NCI-H2227 (cell line): ENCODE measurements at regions not wholly inside any gene's neighbourhood (a gene's known extent, or its start where the extent isn't known, plus 50 kb on each side); places are given as distances from the start of the nearest gene placed in this dataset.

ENCODE experiments used
- DNase-seq: peaks from one replicate; lab custom pipeline; 2025; ENCODE audit not compliant: unreplicated experiment; lab: John Stamatoyannopoulos, UW

GRCh38 chr17:77409282-77410161 lies 268.8 kb downstream of the SEC14L1 start:
- DNase-seq = no peak

GRCh38 chr17:77410470-77410869 lies 269.7 kb downstream of the SEC14L1 start:
- DNase-seq = no peak

GRCh38 chr17:77414811-77415400 lies 274.1 kb downstream of the SEC14L1 start:
- no peak for DNase-seq

GRCh38 chr17:77416105-77416713 lies 275.4 kb downstream of the SEC14L1 start:
- no peak for DNase-seq

- DNase-seq = no peak
Measured at GRCh38 chr17:77417575-77417974, 276.8 kb downstream of the SEC14L1 start.

- no peak for DNase-seq
Measured at GRCh38 chr17:77418609-77419008, 277.8 kb downstream of the SEC14L1 start.

GRCh38 chr17:77419095-77419494 lies 278.3 kb downstream of the SEC14L1 start:
- no peak for DNase-seq

- DNase-seq = peak; percentile 52
Measured at GRCh38 chr17:77419547-77420094, 278.9 kb downstream of the SEC14L1 start.

GRCh38 chr17:77420095-77420803 lies 279.5 kb downstream of the SEC14L1 start:
- DNase-seq = no peak

- peak; percentile 79 for DNase-seq
Measured at GRCh38 chr17:77420804-77421629, 280.2 kb downstream of the SEC14L1 start.

- DNase-seq = no peak
Measured at GRCh38 chr17:77421630-77421972, 280.8 kb downstream of the SEC14L1 start.

- no peak for DNase-seq
Measured at GRCh38 chr17:77422104-77422747, 281.5 kb downstream of the SEC14L1 start.

GRCh38 chr17:77422748-77423113 lies 282.0 kb downstream of the SEC14L1 start:
- no peak for DNase-seq

- DNase-seq = no peak
Measured at GRCh38 chr17:77423589-77424451, 283.1 kb downstream of the SEC14L1 start.

GRCh38 chr17:77424585-77425344 lies 284.0 kb downstream of the SEC14L1 start:
- no peak for DNase-seq

- DNase-seq = no peak
Measured at GRCh38 chr17:77425348-77425747, 284.6 kb downstream of the SEC14L1 start.

- DNase-seq = peak; percentile 16
Measured at GRCh38 chr17:77425791-77426641, 285.2 kb downstream of the SEC14L1 start.
